HCT116 (cell line): ENCODE measurements at regions not wholly inside any gene's neighbourhood (a gene's known extent, or its start where the extent isn't known, plus 50 kb on each side); places are given as distances from the start of the nearest gene placed in this dataset.

Experiments used
- ATAC-seq: fragments of 200-7000 bp; cut with Tn5 transposase; 2 replicates; pipeline ENCODE4 v1.9.1; 2020; ENCODE audit warnings: mild to moderate bottlenecking, moderate library complexity
- BruUV-seq: library from RNA; stranded (reverse); fragments of 400-500 nt; replicated peaks from 2 replicates; lab custom pipeline; 2021; lab: Mats Ljungman, UMichigan
- CTCF ChIA-PET: fragments of 300-600 bp; sonication (Branson Sonifier 250); formaldehyde crosslinking; loops from one replicate; lab custom pipeline; 2021; ENCODE audit warnings: antibody characterized with exemption; lab: Charles Lee
- POLR2A ChIA-PET: fragments of 300-600, 350-600 bp; sonication (Branson Sonifier 250); formaldehyde crosslinking; loops from one replicate; lab custom pipeline; 2021; ENCODE audit warnings: antibody characterized with exemption; lab: Charles Lee
- RAD21 ChIA-PET, 2 experiments: fragments of 300-600 bp; sonication (Branson Sonifier 250); formaldehyde crosslinking; loops; one replicate each; lab custom pipeline; 2023; ENCODE audit warnings: low total read pairs in 2 of 2; ENCODE audit not compliant: uncharacterized antibody in 2 of 2, unreplicated experiment in 2 of 2, low non-redundant PET in 1 of 2; lab: Charles Lee
- DNase-seq: peaks from one replicate; pipeline ENCODE4 v3.0.0-alpha.2; 2010; ENCODE audit warnings: low read depth, low spot score
- H2AFZ ChIP-seq: fragments of 200-600 bp; shearing (Covaris generic), sonication (generic); 2 replicates; pipeline ENCODE4 v1.6.1; 2017; ENCODE audit warnings: low read depth, mixed run types, mixed read lengths, antibody characterized with exemption, low read length; ENCODE audit not compliant: poor library complexity, severe bottlenecking
- H3K27ac ChIP-seq: 2 replicates; pipeline ENCODE4 v1.5.1; 2012; ENCODE audit warnings: low read depth, low read length
- H3K27me3 ChIP-seq: fragments of 200-600 bp; sonication (generic); 2 replicates; pipeline ENCODE4 v1.6.1; 2016; ENCODE audit warnings: mixed run types, low read length, mixed read lengths; ENCODE audit not compliant: insufficient read depth
- H3K36me3 ChIP-seq, 2 experiments: fragments of 200-500 bp in 1 of 2; fragments of 200-600 bp in 1 of 2; sonication (Bioruptor generic) in 1 of 2; sonication (generic) in 1 of 2; 2 replicates each; pipeline versions ENCODE4 v1.5.1 to v1.6.1; 2014 to 2016; ENCODE audit warnings: low read length in 2 of 2, inconsistent platforms in 1 of 2, mixed read lengths in 1 of 2, mixed run types in 1 of 2; ENCODE audit not compliant: insufficient read depth in 2 of 2, control insufficient read depth in 1 of 2
- H3K4me1 ChIP-seq, 2 experiments: fragments of 200-600 bp in 1 of 2; sonication (generic) in 1 of 2; 2 replicates each; pipeline versions ENCODE4 v1.5.1 to v1.6.1; 2012 to 2017; ENCODE audit warnings: low read length in 2 of 2, inconsistent platforms in 1 of 2, mild to moderate bottlenecking in 1 of 2, mixed read lengths in 1 of 2, mixed run types in 1 of 2, moderate library complexity in 1 of 2; ENCODE audit not compliant: insufficient read depth in 2 of 2, control insufficient read depth in 1 of 2
- H3K4me2 ChIP-seq: fragments of 200-600 bp; sonication (generic); 2 replicates; pipeline ENCODE4 v1.6.1; 2017; ENCODE audit warnings: mixed run types, low read length, mixed read lengths
- H3K4me3 ChIP-seq, 2 experiments: fragments of 200-600 bp in 1 of 2; sonication (generic) in 1 of 2; replicated peaks in 1 of 2; 2 replicates each; pipeline ENCODE4 v1.5.1; 2011 to 2016; ENCODE audit warnings: low read length in 2 of 2, control low read depth in 1 of 2, low read depth in 1 of 2, mild to moderate bottlenecking in 1 of 2, mixed read lengths in 1 of 2, mixed run types in 1 of 2
- H3K79me2 ChIP-seq: fragments of 200-600 bp; sonication (generic); 2 replicates; pipeline ENCODE4 v1.6.1; 2017; ENCODE audit warnings: mild to moderate bottlenecking, mixed run types, low read length, moderate library complexity, mixed read lengths; ENCODE audit not compliant: insufficient read depth
- H3K9ac ChIP-seq: fragments of 200-600 bp; sonication (generic); 2 replicates; pipeline ENCODE4 v1.6.1; 2016; ENCODE audit warnings: low read length, mixed read lengths
- H3K9me2 ChIP-seq: fragments of 200-600 bp; sonication (generic), shearing (Covaris generic); 2 replicates; pipeline ENCODE4 v1.6.1; 2017; ENCODE audit warnings: mixed run types, mild to moderate bottlenecking, moderate library complexity; ENCODE audit not compliant: insufficient read depth
- H3K9me3 ChIP-seq, 2 experiments: fragments of 200-500 bp in 1 of 2; fragments of 200-600 bp in 1 of 2; sonication (Bioruptor generic) in 1 of 2; sonication (generic) in 1 of 2; 2 replicates each; pipeline ENCODE4 v1.6.1; 2014 to 2017; ENCODE audit warnings: low read length in 2 of 2, mixed read lengths in 2 of 2, inconsistent platforms in 1 of 2, low read depth in 1 of 2, mild to moderate bottlenecking in 1 of 2, mixed run types in 1 of 2, moderate library complexity in 1 of 2; ENCODE audit not compliant: control insufficient read depth in 1 of 2, insufficient read depth in 1 of 2
- H4K20me1 ChIP-seq: fragments of 200-600 bp; sonication (generic), shearing (Covaris generic); 2 replicates; pipeline ENCODE4 v1.6.1; 2017; ENCODE audit warnings: mixed run types, mild to moderate bottlenecking, moderate library complexity; ENCODE audit not compliant: insufficient read depth
- CBX3 ChIP-seq: IDR thresholded peaks from 2 replicates; pipeline ENCODE4 v1.6.1; 2012; ENCODE audit warnings: low read depth
- ELF1 ChIP-seq: IDR thresholded peaks from 2 replicates; pipeline ENCODE4 v1.6.1; 2012; ENCODE audit warnings: low read depth, borderline replicate concordance
- EZH2 ChIP-seq: fragments of 200-600 bp; sonication (generic); IDR thresholded peaks from 2 replicates; pipeline ENCODE4 v1.6.1; 2017; ENCODE audit warnings: antibody characterized with exemption, mixed run types
- EZH2phosphoT487 ChIP-seq: fragments of 200-600 bp; IDR thresholded peaks from 2 replicates; pipeline ENCODE4 v1.6.1; 2018; ENCODE audit warnings: antibody characterized with exemption, borderline replicate concordance
- FOSL1 ChIP-seq: IDR thresholded peaks from 2 replicates; pipeline ENCODE4 v1.6.1; 2012; ENCODE audit warnings: low read depth
- POLR2A ChIP-seq: IDR thresholded peaks from 2 replicates; pipeline ENCODE4 v1.7.0; 2011; ENCODE audit warnings: borderline replicate concordance; ENCODE audit not compliant: insufficient read depth, insufficient read length; ENCODE audit errors: extremely low read depth
- POLR2AphosphoS5 ChIP-seq: IDR thresholded peaks from 2 replicates; pipeline ENCODE4 v1.6.1; 2011; ENCODE audit warnings: mild to moderate bottlenecking, low read depth, low read length, moderate library complexity
- RAD21 ChIP-seq: IDR thresholded peaks from 2 replicates; pipeline ENCODE4 v1.6.1; 2012; ENCODE audit warnings: low read depth, mild to moderate bottlenecking
- SP1 ChIP-seq: IDR thresholded peaks from 2 replicates; pipeline ENCODE4 v1.6.1; 2012; ENCODE audit warnings: low read depth
- SRF ChIP-seq: IDR thresholded peaks from 2 replicates; pipeline ENCODE4 v1.6.1; 2012; ENCODE audit warnings: low read depth
- TCF7L2 ChIP-seq: IDR thresholded peaks from 2 replicates; pipeline ENCODE4 v1.7.0; 2011; ENCODE audit warnings: borderline replicate concordance, inconsistent platforms; ENCODE audit not compliant: insufficient read depth, insufficient read length; ENCODE audit errors: extremely low read depth
- YY1 ChIP-seq: IDR thresholded peaks from 2 replicates; pipeline ENCODE4 v1.6.1; 2011; ENCODE audit warnings: low read length, low read depth, moderate library complexity, mild to moderate bottlenecking; ENCODE audit not compliant: insufficient replicate concordance; ENCODE audit errors: extremely low read depth
- ZFX ChIP-seq: fragments of 450-650 bp; IDR thresholded peaks from 2 replicates; pipeline ENCODE4 v1.6.1; 2017
- ZNF274 ChIP-seq: fragments of 200-500 bp; sonication (Bioruptor generic); IDR thresholded peaks from 2 replicates; pipeline ENCODE4 v1.6.1; 2014; ENCODE audit warnings: mild to moderate bottlenecking, low read depth, low read length, inconsistent platforms
- intact Hi-C: fragments of 100-400 bp; cut with micrococcal nuclease; formaldehyde crosslinking; loops from 2 replicates; pipeline ENCODE4 v1.10.0; 2022
- TF ChIP-seq, protein P1 (sequence below): IDR thresholded peaks from 2 replicates; pipeline ENCODE4 v1.6.1; 2011; ENCODE audit warnings: mild to moderate bottlenecking, low read length, moderate library complexity; ENCODE audit not compliant: insufficient replicate concordance; ENCODE audit errors: extremely low read depth
- TF ChIP-seq, protein P2 (sequence below), 3 experiments: fragments of 200-600 bp in 1 of 3; sonication (generic) in 1 of 3; IDR thresholded peaks in 2 of 3; conservative IDR thresholded peaks in 1 of 3; 2 replicates each; pipeline ENCODE4 v1.5.1; 2012 to 2017; ENCODE audit warnings: low read depth in 2 of 3, low read length in 2 of 3, antibody characterized with exemption in 1 of 3, borderline replicate concordance in 1 of 3, control low read depth in 1 of 3, mild to moderate bottlenecking in 1 of 3, mixed read lengths in 1 of 3, mixed run types in 1 of 3, moderate library complexity in 1 of 3; ENCODE audit not compliant: insufficient read depth in 1 of 3
- TF ChIP-seq, protein P3 (sequence below): IDR thresholded peaks from 2 replicates; pipeline ENCODE4 v1.6.1; 2012; ENCODE audit warnings: low read depth
- TF ChIP-seq, protein P4 (sequence below): IDR thresholded peaks from 2 replicates; pipeline ENCODE4 v1.6.1; 2012

DNA sequence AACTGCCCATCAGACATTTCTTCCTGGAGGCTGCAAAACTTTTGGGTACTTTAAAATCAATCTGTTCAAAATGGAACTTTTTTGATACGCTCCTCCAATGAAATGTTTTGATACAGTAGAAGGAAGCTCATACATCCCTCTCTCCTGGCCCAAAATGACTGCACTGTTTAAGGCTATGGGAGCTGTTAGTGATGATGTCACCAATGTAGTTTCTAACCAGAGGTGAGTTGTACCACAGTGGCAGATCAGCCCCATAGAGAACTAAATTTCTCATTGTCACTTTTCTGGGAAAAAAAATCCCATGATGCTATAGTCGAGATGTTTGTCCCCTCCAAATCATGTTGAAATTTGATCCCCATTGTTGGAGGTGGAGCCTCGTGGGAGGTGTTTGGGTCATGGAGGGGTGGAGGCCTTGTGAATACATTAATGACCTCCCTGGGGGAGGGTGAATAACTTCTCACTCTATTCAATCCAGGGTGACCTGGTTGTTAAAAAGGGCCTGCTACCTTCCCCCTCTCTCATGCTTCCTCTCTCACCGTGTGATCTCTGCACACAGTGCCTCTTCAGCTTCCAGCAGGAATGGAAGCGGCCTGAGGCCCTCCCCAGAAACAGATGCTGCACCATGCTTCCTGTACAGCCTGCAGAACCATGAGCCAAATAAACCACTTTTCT lies 117.4 kb upstream of the NPAS2 start:
- intact Hi-C loops = no loop called here
- no peaks in the 10 kb centered on the region for H3K9me3 ChIP-seq
- H3K9ac ChIP-seq = no peak overlapping the region
- no peaks in the 10 kb centered on the region for H4K20me1 ChIP-seq
- no peaks in the 10 kb centered on the region for H3K36me3 ChIP-seq
- no TSS peak for BruUV-seq
- DNase-seq (no peak), ATAC-seq (no peak)
- ChIA-PET CTCF (no interaction called here), RAD21 (no interaction called here), POLR2A (no interaction called here)
- no peak overlapping the region for H3K27ac ChIP-seq
- no peak overlapping the region for H2AFZ ChIP-seq
- TF ChIP-seq TCF7L2 (no peak), EZH2 (no peak), FOSL1 (no peak), EZH2phosphoT487 (no peak), ELF1 (no peak), SP1 (no peak), ZFX (no peak), RAD21 (no peak), ZNF274 (no peak), SRF (no peak), POLR2A (no peak), CBX3 (no peak), POLR2AphosphoS5 (no peak), YY1 (no peak)
- TF ChIP-seq, protein P1, sequence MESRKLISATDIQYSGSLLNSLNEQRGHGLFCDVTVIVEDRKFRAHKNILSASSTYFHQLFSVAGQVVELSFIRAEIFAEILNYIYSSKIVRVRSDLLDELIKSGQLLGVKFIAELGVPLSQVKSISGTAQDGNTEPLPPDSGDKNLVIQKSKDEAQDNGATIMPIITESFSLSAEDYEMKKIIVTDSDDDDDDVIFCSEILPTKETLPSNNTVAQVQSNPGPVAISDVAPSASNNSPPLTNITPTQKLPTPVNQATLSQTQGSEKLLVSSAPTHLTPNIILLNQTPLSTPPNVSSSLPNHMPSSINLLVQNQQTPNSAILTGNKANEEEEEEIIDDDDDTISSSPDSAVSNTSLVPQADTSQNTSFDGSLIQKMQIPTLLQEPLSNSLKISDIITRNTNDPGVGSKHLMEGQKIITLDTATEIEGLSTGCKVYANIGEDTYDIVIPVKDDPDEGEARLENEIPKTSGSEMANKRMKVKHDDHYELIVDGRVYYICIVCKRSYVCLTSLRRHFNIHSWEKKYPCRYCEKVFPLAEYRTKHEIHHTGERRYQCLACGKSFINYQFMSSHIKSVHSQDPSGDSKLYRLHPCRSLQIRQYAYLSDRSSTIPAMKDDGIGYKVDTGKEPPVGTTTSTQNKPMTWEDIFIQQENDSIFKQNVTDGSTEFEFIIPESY = no peak
- TF ChIP-seq, protein P2, sequence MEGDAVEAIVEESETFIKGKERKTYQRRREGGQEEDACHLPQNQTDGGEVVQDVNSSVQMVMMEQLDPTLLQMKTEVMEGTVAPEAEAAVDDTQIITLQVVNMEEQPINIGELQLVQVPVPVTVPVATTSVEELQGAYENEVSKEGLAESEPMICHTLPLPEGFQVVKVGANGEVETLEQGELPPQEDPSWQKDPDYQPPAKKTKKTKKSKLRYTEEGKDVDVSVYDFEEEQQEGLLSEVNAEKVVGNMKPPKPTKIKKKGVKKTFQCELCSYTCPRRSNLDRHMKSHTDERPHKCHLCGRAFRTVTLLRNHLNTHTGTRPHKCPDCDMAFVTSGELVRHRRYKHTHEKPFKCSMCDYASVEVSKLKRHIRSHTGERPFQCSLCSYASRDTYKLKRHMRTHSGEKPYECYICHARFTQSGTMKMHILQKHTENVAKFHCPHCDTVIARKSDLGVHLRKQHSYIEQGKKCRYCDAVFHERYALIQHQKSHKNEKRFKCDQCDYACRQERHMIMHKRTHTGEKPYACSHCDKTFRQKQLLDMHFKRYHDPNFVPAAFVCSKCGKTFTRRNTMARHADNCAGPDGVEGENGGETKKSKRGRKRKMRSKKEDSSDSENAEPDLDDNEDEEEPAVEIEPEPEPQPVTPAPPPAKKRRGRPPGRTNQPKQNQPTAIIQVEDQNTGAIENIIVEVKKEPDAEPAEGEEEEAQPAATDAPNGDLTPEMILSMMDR (IDR thresholded peaks at IDR 0.05 in 2 of 3, conservative IDR thresholded peaks at IDR 0.05 in 1 of 3; ENCODE audit: borderline replicate concordance in 1 of 3, insufficient read depth in 1 of 3, low read depth in 2 of 3, low read length in 2 of 3) = no peak
- TF ChIP-seq, protein P3, sequence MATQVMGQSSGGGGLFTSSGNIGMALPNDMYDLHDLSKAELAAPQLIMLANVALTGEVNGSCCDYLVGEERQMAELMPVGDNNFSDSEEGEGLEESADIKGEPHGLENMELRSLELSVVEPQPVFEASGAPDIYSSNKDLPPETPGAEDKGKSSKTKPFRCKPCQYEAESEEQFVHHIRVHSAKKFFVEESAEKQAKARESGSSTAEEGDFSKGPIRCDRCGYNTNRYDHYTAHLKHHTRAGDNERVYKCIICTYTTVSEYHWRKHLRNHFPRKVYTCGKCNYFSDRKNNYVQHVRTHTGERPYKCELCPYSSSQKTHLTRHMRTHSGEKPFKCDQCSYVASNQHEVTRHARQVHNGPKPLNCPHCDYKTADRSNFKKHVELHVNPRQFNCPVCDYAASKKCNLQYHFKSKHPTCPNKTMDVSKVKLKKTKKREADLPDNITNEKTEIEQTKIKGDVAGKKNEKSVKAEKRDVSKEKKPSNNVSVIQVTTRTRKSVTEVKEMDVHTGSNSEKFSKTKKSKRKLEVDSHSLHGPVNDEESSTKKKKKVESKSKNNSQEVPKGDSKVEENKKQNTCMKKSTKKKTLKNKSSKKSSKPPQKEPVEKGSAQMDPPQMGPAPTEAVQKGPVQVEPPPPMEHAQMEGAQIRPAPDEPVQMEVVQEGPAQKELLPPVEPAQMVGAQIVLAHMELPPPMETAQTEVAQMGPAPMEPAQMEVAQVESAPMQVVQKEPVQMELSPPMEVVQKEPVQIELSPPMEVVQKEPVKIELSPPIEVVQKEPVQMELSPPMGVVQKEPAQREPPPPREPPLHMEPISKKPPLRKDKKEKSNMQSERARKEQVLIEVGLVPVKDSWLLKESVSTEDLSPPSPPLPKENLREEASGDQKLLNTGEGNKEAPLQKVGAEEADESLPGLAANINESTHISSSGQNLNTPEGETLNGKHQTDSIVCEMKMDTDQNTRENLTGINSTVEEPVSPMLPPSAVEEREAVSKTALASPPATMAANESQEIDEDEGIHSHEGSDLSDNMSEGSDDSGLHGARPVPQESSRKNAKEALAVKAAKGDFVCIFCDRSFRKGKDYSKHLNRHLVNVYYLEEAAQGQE = no peak
- TF ChIP-seq, protein P4, sequence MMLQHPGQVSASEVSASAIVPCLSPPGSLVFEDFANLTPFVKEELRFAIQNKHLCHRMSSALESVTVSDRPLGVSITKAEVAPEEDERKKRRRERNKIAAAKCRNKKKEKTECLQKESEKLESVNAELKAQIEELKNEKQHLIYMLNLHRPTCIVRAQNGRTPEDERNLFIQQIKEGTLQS = no peak
- no peaks in the 10 kb centered on the region for H3K4me1 ChIP-seq
- no peak overlapping the region for H3K4me2 ChIP-seq
- H3K79me2 ChIP-seq = no peaks in the 10 kb centered on the region
- H3K27me3 ChIP-seq = no peaks in the 10 kb centered on the region
- H3K4me3 ChIP-seq = no peak overlapping the region
- H3K9me2 ChIP-seq = no peaks in the 10 kb centered on the region
